ENCODE measurements at regions not wholly inside any gene's neighbourhood (a gene's known extent, or its start where the extent isn't known, plus 50 kb on each side); places are given as distances from the start of the nearest gene placed in this dataset.

DNA sequence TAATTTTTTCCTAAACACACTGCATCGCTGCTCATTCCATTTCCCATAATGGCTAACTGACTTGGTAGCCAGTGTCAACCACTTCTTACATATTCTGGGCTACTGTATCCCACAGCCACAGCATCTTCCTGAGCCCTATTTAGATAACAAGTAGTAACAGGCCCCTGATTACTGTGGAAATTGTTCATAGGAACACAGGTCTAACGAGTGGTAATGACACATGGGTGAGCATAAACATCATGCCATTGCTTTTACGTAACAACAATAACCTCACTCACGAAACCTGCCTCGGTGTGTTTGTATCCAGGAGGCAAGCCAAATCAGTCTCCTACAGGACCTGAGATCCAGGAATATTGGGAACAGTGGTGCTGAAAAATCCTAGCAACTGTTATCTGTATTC is 438.6 kb downstream of the KLF5 start:
- no peak overlapping the region for H3K4me3 ChIP-seq (replicated peaks; ENCODE audit: low read depth, low read length)
- DNase-seq (ENCODE audit: extremely low read depth, insufficient read length): no peak
- TF ChIP-seq, protein P1, sequence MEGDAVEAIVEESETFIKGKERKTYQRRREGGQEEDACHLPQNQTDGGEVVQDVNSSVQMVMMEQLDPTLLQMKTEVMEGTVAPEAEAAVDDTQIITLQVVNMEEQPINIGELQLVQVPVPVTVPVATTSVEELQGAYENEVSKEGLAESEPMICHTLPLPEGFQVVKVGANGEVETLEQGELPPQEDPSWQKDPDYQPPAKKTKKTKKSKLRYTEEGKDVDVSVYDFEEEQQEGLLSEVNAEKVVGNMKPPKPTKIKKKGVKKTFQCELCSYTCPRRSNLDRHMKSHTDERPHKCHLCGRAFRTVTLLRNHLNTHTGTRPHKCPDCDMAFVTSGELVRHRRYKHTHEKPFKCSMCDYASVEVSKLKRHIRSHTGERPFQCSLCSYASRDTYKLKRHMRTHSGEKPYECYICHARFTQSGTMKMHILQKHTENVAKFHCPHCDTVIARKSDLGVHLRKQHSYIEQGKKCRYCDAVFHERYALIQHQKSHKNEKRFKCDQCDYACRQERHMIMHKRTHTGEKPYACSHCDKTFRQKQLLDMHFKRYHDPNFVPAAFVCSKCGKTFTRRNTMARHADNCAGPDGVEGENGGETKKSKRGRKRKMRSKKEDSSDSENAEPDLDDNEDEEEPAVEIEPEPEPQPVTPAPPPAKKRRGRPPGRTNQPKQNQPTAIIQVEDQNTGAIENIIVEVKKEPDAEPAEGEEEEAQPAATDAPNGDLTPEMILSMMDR (IDR thresholded peaks at IDR 0.05; ENCODE audit: insufficient read depth, low read length, poor library complexity, severe bottlenecking): no peak
- H3K36me3 ChIP-seq (ENCODE audit: control insufficient read depth, insufficient read depth, low read length): no peaks in the 10 kb centered on the region
- no peaks in the 10 kb centered on the region for H3K27me3 ChIP-seq (replicated peaks; ENCODE audit: control insufficient read depth, insufficient read depth, low read length)

DNA sequence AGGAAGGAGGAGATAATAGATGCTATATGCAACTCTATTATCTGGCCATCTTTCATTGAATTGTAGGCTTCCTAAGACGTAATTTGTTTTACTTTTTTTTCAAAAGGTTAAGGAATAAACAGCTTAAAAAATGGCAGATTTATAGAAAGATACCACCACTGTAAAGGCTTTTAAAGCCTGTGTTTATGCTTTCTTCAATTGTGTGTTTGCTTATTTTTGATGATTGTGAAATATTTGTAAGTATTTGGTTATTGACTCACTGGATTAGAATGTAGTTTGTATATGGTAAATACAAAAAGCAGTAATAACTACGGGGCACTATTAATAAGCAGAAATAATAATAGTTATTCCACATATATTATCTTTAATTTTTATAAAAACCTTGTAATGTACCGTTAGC is 437.9 kb downstream of the KLF5 start:
- DNase-seq (ENCODE audit: extremely low read depth, insufficient read length): no peak
- TF ChIP-seq, protein P1 (IDR thresholded peaks at IDR 0.05; ENCODE audit: insufficient read depth, low read length, poor library complexity, severe bottlenecking): no peak

DNA sequence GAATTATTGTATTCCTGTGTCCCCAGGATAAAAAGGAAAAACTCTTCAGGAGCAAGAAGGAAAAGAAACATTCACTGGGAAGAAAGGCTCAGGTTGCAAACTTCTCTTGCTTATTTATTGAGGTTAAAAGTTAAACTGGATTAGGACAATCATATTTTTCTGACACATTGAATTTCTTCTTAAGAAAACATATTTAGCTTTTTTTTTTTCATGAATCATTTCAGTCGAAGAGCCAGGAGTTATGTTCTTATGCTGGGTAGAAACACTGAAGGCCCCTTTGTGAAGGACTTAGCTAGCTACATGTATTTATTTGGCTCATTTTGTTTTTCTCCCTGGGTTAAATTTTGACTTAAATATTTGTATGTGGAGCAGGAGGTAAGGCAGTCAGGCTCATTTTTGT is 434.0 kb downstream of the KLF5 start:
- TF ChIP-seq, protein P1 (IDR thresholded peaks at IDR 0.05; ENCODE audit: insufficient read depth, low read length, poor library complexity, severe bottlenecking): no peak
- H3K27me3 ChIP-seq (replicated peaks; ENCODE audit: control insufficient read depth, insufficient read depth, low read length): no peaks in the 10 kb centered on the region
- DNase-seq (ENCODE audit: extremely low read depth, insufficient read length): no peak

More for the DNA sequence above, 437.9 kb downstream of the KLF5 start:
- Histone ChIP-seq H3K4me3 (replicated peaks; ENCODE audit: low read depth, low read length) (no peak overlapping the region), H3K36me3 (ENCODE audit: control insufficient read depth, insufficient read depth, low read length) (no peaks in the 10 kb centered on the region), H3K27me3 (replicated peaks; ENCODE audit: control insufficient read depth, insufficient read depth, low read length) (no peaks in the 10 kb centered on the region)

DNA sequence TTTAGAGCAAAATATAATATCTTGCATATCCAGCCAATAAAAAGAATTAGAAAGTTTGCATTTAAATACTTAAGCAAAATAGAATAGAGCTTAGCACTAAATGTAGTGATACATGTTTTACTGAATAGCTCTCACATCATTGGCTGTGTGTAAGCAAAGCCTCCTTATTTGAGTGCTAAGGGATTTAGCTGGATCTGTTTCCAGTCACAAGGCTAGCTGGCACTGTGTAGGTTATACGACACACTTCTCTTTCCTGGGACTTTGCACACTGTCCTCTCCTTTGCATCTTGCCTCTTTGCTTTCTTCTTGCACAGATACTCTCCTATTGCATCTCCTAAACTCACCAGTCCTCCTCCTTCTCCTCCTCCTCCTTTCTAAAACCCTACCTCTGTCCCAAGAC is 423.8 kb downstream of the KLF5 start:
- no peak for DNase-seq (ENCODE audit: extremely low read depth, insufficient read length)
- TF ChIP-seq, protein P1 (IDR thresholded peaks at IDR 0.05; ENCODE audit: insufficient read depth, low read length, poor library complexity, severe bottlenecking): no peak
- Histone ChIP-seq H3K27me3 (replicated peaks; ENCODE audit: control insufficient read depth, insufficient read depth, low read length) (no peaks in the 10 kb centered on the region), H3K4me3 (replicated peaks; ENCODE audit: low read depth, low read length) (no peak overlapping the region), H3K36me3 (ENCODE audit: control insufficient read depth, insufficient read depth, low read length) (no peaks in the 10 kb centered on the region)

More for the DNA sequence above, 434.0 kb downstream of the KLF5 start:
- no peaks in the 10 kb centered on the region for H3K36me3 ChIP-seq (ENCODE audit: control insufficient read depth, insufficient read depth, low read length)
- H3K4me3 ChIP-seq (replicated peaks; ENCODE audit: low read depth, low read length): no peak overlapping the region

DNA sequence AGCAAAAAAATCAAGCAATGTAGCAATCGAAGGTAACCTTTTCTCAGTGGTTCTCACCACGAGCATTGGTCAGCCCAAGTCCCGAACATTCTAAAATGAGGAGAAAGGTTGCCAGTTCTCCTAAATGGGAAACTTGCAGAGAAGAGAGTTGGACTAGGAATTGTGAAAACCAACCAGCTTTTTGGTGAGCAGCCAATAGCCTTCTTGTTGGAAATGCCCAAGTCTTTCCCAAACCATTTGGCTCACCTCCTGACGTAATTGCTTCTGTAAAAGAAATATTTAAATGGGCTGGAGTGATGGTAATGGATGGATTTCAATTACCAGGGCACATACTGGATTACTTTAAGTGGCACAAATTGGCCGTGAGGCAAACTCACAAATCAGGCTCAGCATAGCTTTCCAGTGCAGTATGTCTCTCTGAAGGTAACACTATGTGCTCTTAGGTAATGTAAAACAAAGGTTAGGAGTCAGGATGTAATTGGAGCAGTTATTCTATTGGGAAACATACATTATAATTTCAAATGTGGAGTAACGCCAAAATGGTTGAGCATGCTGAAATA is 423.2 kb downstream of the KLF5 start:
- DNase-seq (ENCODE audit: extremely low read depth, insufficient read length): no peak

More for the DNA sequence above, 423.2 kb downstream of the KLF5 start:
- TF ChIP-seq, protein P1 (IDR thresholded peaks at IDR 0.05; ENCODE audit: insufficient read depth, low read length, poor library complexity, severe bottlenecking): no peak
- Histone ChIP-seq H3K36me3 (ENCODE audit: control insufficient read depth, insufficient read depth, low read length) (no peaks in the 10 kb centered on the region), H3K4me3 (replicated peaks; ENCODE audit: low read depth, low read length) (no peak overlapping the region), H3K27me3 (replicated peaks; ENCODE audit: control insufficient read depth, insufficient read depth, low read length) (no peaks in the 10 kb centered on the region)
